Fibroblast of pulmonary artery (primary cell): ENCODE measurements at regions not wholly inside any gene's neighbourhood (a gene's known extent, or its start where the extent isn't known, plus 50 kb on each side); places are given as distances from the start of the nearest gene placed in this dataset.

Source experiments
- DNase-seq: peaks from one replicate; pipeline ENCODE4 v3.0.0-alpha.2; 2010; ENCODE audit warnings: low read depth
- H3K4me3 ChIP-seq: replicated peaks from 2 replicates; pipeline ENCODE4 v1.5.1; 2011; ENCODE audit warnings: low read depth, mild to moderate bottlenecking, control low read depth, low read length, moderate library complexity
- CTCF ChIP-seq: IDR thresholded peaks from 2 replicates; pipeline ENCODE4 v1.5.1; 2011; ENCODE audit warnings: mild to moderate bottlenecking, control low read depth, low read length, inconsistent platforms; ENCODE audit errors: missing control alignments

GRCh38 chr12:67442347-67442841 lies 173.2 kb downstream of the CAND1 start:
- H3K4me3 ChIP-seq = no peak overlapping the region
- TF ChIP-seq CTCF = no peak
- DNase-seq = no peak

GRCh38 chr12:67442896-67443295 lies 173.7 kb downstream of the CAND1 start:
- H3K4me3 ChIP-seq = no peak overlapping the region
- DNase-seq = no peak
- TF ChIP-seq CTCF = no peak

GRCh38 chr12:67444542-67444941 lies 175.4 kb downstream of the CAND1 start:
- no peak for DNase-seq
- no peak overlapping the region for H3K4me3 ChIP-seq
- TF ChIP-seq CTCF = no peak

- TF ChIP-seq CTCF = no peak
- H3K4me3 ChIP-seq = no peak overlapping the region
- no peak for DNase-seq
Measured at GRCh38 chr12:67446716-67447115, 177.6 kb downstream of the CAND1 start.

GRCh38 chr12:67447180-67447579 lies 178.0 kb downstream of the CAND1 start:
- H3K4me3 ChIP-seq = no peak overlapping the region
- DNase-seq = no peak
- TF ChIP-seq CTCF = no peak

- no peak for DNase-seq
- no peak for TF ChIP-seq CTCF
- no peak overlapping the region for H3K4me3 ChIP-seq
Measured at GRCh38 chr12:67449591-67450052, 180.5 kb downstream of the CAND1 start.

GRCh38 chr12:67450441-67450840 lies 181.3 kb downstream of the CAND1 start:
- DNase-seq = no peak
- no peak overlapping the region for H3K4me3 ChIP-seq
- TF ChIP-seq CTCF = no peak
